ENCODE measurements at regions not wholly inside any gene's neighbourhood (a gene's known extent, or its start where the extent isn't known, plus 50 kb on each side); places are given as distances from the start of the nearest gene placed in this dataset.

DNA sequence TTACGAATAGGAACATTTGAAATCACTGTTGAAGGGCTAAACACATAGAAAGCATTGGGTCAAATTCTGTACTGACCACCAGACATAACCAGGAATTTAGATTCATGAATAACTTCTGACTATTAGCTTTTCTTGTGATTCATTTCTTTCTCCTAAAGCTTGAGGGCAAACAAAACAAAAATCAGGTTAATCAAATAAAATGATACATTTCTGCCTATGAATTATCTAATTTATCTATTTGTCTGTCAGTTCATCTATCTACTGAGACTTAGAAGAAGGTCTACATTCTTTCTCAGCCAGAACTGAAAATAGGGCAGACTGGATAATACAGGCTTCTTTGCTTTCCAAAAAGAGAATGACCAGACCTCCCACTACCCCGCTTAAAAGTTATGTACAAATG is 65.9 kb upstream of the ST3GAL6 start:
- DNase-seq (no peak), ATAC-seq (no peak)
- Histone ChIP-seq H3K27me3 (no peaks in the 10 kb centered on the region), H3K4me3 (no peak overlapping the region), H3K27ac (no peak overlapping the region), H3K9me3 (no peaks in the 10 kb centered on the region), H3K36me3 (no peaks in the 10 kb centered on the region), H3K4me1 (no peaks in the 10 kb centered on the region)
- TF ChIP-seq, protein P1, sequence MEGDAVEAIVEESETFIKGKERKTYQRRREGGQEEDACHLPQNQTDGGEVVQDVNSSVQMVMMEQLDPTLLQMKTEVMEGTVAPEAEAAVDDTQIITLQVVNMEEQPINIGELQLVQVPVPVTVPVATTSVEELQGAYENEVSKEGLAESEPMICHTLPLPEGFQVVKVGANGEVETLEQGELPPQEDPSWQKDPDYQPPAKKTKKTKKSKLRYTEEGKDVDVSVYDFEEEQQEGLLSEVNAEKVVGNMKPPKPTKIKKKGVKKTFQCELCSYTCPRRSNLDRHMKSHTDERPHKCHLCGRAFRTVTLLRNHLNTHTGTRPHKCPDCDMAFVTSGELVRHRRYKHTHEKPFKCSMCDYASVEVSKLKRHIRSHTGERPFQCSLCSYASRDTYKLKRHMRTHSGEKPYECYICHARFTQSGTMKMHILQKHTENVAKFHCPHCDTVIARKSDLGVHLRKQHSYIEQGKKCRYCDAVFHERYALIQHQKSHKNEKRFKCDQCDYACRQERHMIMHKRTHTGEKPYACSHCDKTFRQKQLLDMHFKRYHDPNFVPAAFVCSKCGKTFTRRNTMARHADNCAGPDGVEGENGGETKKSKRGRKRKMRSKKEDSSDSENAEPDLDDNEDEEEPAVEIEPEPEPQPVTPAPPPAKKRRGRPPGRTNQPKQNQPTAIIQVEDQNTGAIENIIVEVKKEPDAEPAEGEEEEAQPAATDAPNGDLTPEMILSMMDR (IDR thresholded peaks at IDR 0.05 in 4 of 5, conservative IDR thresholded peaks at IDR 0.05 in 1 of 5) = no peak
- TF ChIP-seq POLR2A (IDR thresholded peaks at IDR 0.05) = no peak
- intact Hi-C loops (cut with DNase I; ENCODE audit: low total_unique reads) = no loop called here
- in situ Hi-C loops (cut with MboI; ENCODE audit: low sequenced_read_pairs in 4 of 4) = no loop called here

DNA sequence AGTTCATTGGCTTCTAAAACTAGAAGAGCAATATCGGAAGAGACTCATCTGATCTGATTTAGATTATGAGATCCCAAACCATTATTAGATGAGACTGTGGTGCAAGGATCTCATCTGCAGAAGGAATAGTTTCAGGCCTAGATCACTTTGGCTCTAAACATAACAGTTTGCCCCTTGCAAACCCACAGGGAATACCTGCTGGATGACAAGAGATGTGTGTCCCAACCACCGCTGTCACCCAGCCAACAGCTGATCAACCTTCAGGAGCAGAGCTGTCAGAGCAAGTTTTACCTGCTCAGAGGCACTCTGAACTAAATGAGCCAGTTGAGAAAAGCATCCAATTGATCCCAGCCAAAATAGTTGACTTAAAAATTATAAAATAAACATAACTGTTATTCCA is 64.0 kb upstream of the ST3GAL6 start:
- Histone ChIP-seq H3K36me3 (no peaks in the 10 kb centered on the region), H3K4me3 (no peak overlapping the region), H3K27ac (no peak overlapping the region), H3K9me3 (no peaks in the 10 kb centered on the region), H3K27me3 (no peaks in the 10 kb centered on the region), H3K4me1 (no peaks in the 10 kb centered on the region)
- ATAC-seq = no peak
- intact Hi-C loops (cut with DNase I; ENCODE audit: low total_unique reads) = no loop called here
- in situ Hi-C loops (cut with MboI; ENCODE audit: low sequenced_read_pairs in 4 of 4) = no loop called here
- DNase-seq = no peak
- TF ChIP-seq, protein P1 (IDR thresholded peaks at IDR 0.05 in 4 of 5, conservative IDR thresholded peaks at IDR 0.05 in 1 of 5) = no peak
- no peak for TF ChIP-seq POLR2A (IDR thresholded peaks at IDR 0.05)

DNA sequence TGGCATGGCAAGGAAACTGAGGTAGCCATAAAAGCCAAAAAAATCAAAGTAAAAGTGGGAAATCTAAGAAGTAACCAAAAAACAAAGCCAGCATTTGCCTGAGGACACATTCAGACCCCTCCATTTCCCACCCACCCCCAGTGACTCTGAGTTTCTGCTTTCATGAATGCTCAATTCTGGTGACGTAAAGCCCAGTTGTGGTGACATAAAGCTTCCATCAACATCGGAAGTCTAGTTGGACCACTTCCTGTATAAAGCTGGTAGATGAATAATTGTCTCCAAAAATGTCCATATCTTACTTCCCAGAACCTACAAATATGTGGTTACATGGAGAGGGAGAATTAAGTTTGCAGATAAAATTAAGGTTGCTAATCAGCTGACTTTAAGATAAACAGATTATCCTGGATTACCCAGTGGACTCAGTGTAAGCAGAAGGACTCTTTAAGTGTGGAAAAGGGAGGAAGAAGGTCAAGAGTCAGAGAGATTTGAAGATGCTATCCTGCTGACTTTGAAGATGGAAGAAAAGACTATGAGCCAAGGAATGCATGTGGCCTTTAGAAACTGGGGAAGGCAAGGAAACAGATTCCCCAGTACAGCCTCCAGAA is 62.0 kb upstream of the ST3GAL6 start:
- no peaks in the 10 kb centered on the region for H3K27me3 ChIP-seq
- in situ Hi-C loops (cut with MboI; ENCODE audit: low sequenced_read_pairs in 4 of 4) (loop anchor here in 1 of 4 donors (25.0 kb wide), 1 partner anchor 89 kb away; no protein-coding TSS in a partner anchor), intact Hi-C loops (cut with DNase I; ENCODE audit: low total_unique reads) (no loop called here)
- H3K4me3 ChIP-seq = no peak overlapping the region
- no peak overlapping the region for H3K27ac ChIP-seq
- no peaks in the 10 kb centered on the region for H3K36me3 ChIP-seq
- ATAC-seq (no peak), DNase-seq (no peak)
- TF ChIP-seq POLR2A (IDR thresholded peaks at IDR 0.05) = no peak
- H3K4me1 ChIP-seq = no peaks in the 10 kb centered on the region
- H3K9me3 ChIP-seq = no peaks in the 10 kb centered on the region

DNA sequence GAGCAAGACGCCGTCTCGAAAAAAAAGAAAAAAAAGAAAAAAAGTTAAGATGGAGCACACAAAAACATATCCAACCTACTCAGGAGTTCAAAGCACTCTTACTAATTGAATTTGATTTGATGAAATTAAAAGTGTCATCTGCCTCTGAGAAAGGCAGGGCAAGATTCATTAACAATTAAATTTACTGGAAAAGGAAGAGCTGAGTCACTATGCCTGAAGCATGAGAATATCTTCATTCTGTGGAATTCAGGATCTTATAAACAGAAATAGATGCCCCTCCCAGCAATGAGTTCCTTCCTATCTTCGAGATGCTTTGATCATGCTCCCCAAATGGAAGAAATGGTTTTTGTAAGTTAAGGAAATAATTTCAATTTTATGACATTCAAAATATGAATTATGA is 61.0 kb upstream of the ST3GAL6 start:
- no peaks in the 10 kb centered on the region for H3K9me3 ChIP-seq
- ATAC-seq (no peak), DNase-seq (no peak)
- no peaks in the 10 kb centered on the region for H3K4me1 ChIP-seq
- no peak overlapping the region for H3K4me3 ChIP-seq
- no peaks in the 10 kb centered on the region for H3K27me3 ChIP-seq
- H3K36me3 ChIP-seq = no peaks in the 10 kb centered on the region
- no peak for TF ChIP-seq POLR2A (IDR thresholded peaks at IDR 0.05)
- TF ChIP-seq, protein P1 (IDR thresholded peaks at IDR 0.05 in 4 of 5, conservative IDR thresholded peaks at IDR 0.05 in 1 of 5) = no peak
- in situ Hi-C loops (cut with MboI; ENCODE audit: low sequenced_read_pairs in 4 of 4) = loop anchor here in 1 of 4 donors (25.0 kb wide), 1 partner anchor 90 kb away; no protein-coding TSS in a partner anchor
- no peak overlapping the region for H3K27ac ChIP-seq
- intact Hi-C loops (cut with DNase I; ENCODE audit: low total_unique reads) = no loop called here

DNA sequence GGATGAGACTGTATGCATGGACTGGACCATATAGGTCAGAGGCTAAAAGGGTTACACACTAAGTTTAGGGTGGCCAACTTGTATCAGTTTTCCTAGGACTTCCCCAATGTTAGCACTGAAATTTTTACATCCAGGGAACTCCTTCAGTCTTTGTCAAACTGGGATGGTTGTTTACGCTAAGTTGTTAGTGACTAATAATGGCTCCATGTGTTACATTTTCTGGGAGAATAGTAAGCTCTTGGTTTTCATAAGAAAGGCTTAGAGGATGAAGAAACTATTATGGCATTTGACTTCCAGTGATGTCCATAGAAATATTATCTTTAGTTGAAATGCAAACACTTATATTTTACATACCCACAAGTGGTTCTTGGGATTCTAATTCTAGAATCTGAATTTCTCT is 57.9 kb upstream of the ST3GAL6 start:
- Histone ChIP-seq H3K4me3 (no peak overlapping the region), H3K27me3 (no peaks in the 10 kb centered on the region), H3K36me3 (no peaks in the 10 kb centered on the region), H3K9me3 (no peaks in the 10 kb centered on the region), H3K4me1 (no peaks in the 10 kb centered on the region), H3K27ac (no peak overlapping the region)
- no peak for TF ChIP-seq POLR2A (IDR thresholded peaks at IDR 0.05)
- TF ChIP-seq, protein P1 (IDR thresholded peaks at IDR 0.05 in 4 of 5, conservative IDR thresholded peaks at IDR 0.05 in 1 of 5) = no peak
- DNase-seq (no peak), ATAC-seq (no peak)
- in situ Hi-C loops (cut with MboI; ENCODE audit: low sequenced_read_pairs in 4 of 4) (loop anchor here in 1 of 4 donors (25.0 kb wide), 1 partner anchor 93 kb away; no protein-coding TSS in a partner anchor), intact Hi-C loops (cut with DNase I; ENCODE audit: low total_unique reads) (no loop called here)

All from gastrocnemius medialis (tissue), 4 donors.